ENCODE measurements at regions not wholly inside any gene's neighbourhood (a gene's known extent, or its start where the extent isn't known, plus 50 kb on each side); places are given as distances from the start of the nearest gene placed in this dataset.

- DNase-seq: no peak
These were observed 533.5 kb downstream of the TNS1 start for GRCh38 chr2:217469203-217469810.

- DNase-seq: no peak
These were observed 534.6 kb downstream of the TNS1 start for GRCh38 chr2:217468042-217468830.

GRCh38 chr2:217467331-217467730 lies 535.5 kb downstream of the TNS1 start:
- no peak for DNase-seq

GRCh38 chr2:217466805-217467204 lies 536.0 kb downstream of the TNS1 start:
- DNase-seq: no peak

GRCh38 chr2:217466104-217466503 lies 536.7 kb downstream of the TNS1 start:
- DNase-seq: no peak

GRCh38 chr2:217465100-217465499 lies 537.7 kb downstream of the TNS1 start:
- DNase-seq: no peak

GRCh38 chr2:217463402-217464075 lies 539.3 kb downstream of the TNS1 start:
- DNase-seq: no peak

GRCh38 chr2:217462121-217462520 lies 540.7 kb downstream of the TNS1 start:
- DNase-seq: no peak

- DNase-seq: no peak
These were observed 541.1 kb downstream of the TNS1 start for GRCh38 chr2:217461674-217462073.

- DNase-seq: no peak
These were observed 543.0 kb downstream of the TNS1 start for GRCh38 chr2:217459680-217460405.

- no peak for DNase-seq
These were observed 543.8 kb downstream of the TNS1 start for GRCh38 chr2:217459016-217459415.

GRCh38 chr2:217456016-217456415 lies 546.8 kb downstream of the TNS1 start:
- no peak for DNase-seq

GRCh38 chr2:217452928-217453327 lies 549.9 kb downstream of the TNS1 start:
- DNase-seq: no peak

- no peak for DNase-seq
These were observed 551.1 kb downstream of the TNS1 start for GRCh38 chr2:217451666-217452065.

GRCh38 chr2:217449444-217449843 lies 553.4 kb downstream of the TNS1 start:
- DNase-seq: no peak

GRCh38 chr2:217448860-217449259 lies 553.9 kb downstream of the TNS1 start:
- DNase-seq: no peak

- DNase-seq: no peak
These were observed 557.1 kb downstream of the TNS1 start for GRCh38 chr2:217445723-217446122.

GRCh38 chr2:217444932-217445331 lies 557.9 kb downstream of the TNS1 start:
- no peak for DNase-seq

- no peak for DNase-seq
These were observed 558.3 kb downstream of the TNS1 start for GRCh38 chr2:217444509-217444908.

GRCh38 chr2:217443601-217444000 lies 559.2 kb downstream of the TNS1 start:
- no peak for DNase-seq

- DNase-seq: no peak
These were observed 562.8 kb downstream of the TNS1 start for GRCh38 chr2:217440000-217440399.

GRCh38 chr2:217438821-217439220 lies 564.0 kb downstream of the TNS1 start:
- DNase-seq: no peak

GRCh38 chr2:217438136-217438535 lies 564.7 kb downstream of the TNS1 start:
- no peak for DNase-seq

Data from hindlimb muscle (tissue), 1 donor.